ENCODE measurements at regions not wholly inside any gene's neighbourhood (a gene's known extent, or its start where the extent isn't known, plus 50 kb on each side); places are given as distances from the start of the nearest gene placed in this dataset.
"Not testable (repeated sequence)": the region's sequence is repeated elsewhere in the genome, so short reads cannot be mapped to it uniquely, and the experiment has no call there.

DNA sequence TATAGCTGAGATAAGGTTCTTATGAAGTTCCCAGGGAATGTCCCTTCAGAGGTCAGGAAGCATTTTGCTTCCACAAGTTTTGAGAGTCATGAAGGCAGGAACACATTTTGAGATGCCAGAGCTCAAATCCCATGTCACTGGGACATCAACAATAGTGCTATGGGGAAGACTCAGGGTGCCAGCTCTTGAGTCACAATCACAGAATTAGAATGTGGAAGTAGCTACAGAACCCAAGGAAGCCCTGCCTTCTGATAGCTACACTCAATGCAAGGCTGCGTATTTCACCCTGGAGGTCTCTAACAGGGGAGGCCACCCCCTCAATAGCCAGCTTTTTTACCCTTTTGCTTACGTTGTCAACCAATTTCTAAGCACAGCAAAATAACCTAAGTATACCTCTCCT, 141.3 kb downstream of the FAM72B start:
- DNase-seq (ENCODE audit: low spot score); in situ Hi-C loops (cut with HindIII; ENCODE audit: low sequenced_read_pairs): not testable (repeated sequence)

DNA sequence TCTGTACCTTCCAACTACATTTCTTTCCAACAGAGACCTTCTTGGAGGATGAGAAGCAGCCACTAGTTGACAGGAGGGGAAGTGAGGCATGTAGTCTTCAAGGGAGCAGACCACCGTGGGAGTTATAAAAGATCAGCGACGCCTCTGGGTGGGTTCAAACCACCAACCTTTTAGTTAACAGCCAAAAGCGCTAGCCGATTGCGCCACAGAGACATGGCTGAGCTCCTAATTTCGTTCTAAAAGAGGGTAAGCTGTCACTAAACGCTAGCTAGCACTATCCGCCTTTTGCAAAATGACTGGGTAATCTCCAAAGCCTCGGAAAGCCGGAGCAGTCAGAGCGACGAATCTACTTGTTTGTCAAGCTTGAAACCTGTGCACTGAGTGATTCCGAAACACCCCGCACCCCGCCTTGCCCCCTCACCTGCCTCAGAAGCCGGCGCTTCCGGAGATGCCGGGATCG, 135.8 kb downstream of the FAM72B start:
- in situ Hi-C loops (cut with HindIII; ENCODE audit: low sequenced_read_pairs); DNase-seq (ENCODE audit: low spot score): not testable (repeated sequence)

DNA sequence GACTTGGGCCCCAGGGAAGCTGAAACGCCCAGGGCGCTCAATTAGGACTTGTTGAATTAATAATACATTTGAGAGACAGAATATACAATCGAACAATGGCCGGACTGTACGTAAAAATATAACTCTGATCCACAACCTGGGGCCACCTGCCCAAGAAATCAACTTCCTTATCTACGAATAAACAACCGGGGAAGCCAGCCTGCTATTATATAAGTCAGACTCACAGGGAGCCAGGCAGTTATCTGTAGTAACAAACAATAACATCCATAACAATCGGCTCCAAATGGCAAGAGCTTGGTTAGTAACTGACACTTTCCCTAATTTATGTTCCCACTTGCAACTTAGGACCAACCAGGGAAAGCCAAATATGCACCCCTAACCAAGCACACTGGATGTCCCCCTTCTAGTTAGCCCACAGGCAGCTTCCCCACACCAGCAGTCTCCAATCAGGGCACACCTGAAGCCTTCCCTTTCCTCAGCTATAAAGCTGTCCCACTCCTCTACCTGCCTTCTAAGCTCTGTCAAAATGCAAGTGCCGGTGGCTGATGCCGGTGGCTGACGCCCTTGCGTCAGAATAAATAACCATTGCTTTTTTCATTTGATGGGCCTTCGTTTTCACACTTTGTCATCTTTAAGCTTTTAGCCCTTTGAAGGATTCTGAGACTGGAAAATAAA, 135.2 kb downstream of the FAM72B start:
- DNase-seq (ENCODE audit: low spot score); in situ Hi-C loops (cut with HindIII; ENCODE audit: low sequenced_read_pairs): not testable (repeated sequence)

DNA sequence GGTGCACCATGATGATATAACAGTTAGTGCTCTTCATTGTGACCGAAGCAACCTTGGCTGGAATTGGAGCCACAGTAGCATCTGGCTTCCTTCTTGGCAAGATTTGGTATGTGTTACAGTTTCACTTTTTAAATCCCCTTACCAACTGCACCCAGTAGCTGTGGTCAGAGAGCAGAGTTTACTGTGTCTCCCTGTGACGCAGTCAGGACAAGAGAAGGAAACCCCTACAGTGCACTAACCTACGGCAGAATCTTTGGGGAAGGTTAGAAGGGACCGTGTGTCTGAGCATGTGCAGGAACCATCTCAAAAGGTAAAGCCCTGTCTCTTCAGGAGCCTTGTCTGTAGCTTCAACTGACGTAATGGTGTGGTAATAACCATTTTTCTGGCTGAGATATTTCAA, 134.0 kb downstream of the FAM72B start:
- in situ Hi-C loops (cut with HindIII; ENCODE audit: low sequenced_read_pairs); DNase-seq (ENCODE audit: low spot score): not testable (repeated sequence)

DNA sequence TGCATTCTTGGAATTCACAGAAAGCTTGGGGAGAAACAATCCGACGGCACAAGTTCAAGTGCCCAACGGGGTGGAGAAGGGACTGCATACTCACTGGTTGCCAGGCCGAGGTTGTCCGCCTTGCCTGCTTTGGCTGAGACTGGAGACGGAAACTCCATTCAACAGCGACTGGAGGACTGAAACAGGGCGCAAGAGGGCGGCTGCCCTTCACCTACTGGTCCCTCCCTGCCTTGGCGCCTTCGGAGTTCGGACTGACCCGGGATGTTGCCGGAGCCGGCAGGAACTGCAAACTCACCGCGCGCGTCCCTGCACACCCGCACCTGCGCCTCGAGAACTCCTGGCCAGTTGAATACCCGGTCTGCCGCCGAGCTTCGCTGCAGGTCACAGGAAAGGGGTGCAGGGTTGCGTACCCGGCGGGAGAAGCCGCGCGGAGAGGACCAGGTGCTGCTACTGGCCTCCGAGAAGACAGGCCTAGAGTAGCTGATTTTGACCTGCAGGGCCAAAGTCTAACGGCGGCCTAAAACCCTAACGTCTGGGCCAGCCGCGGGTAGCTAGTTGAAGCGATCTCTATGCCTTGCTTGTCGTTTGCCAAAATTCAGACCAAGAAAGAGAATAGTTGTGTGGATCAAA, 132.9 kb downstream of the FAM72B start:
- DNase-seq (ENCODE audit: low spot score); in situ Hi-C loops (cut with HindIII; ENCODE audit: low sequenced_read_pairs): not testable (repeated sequence)

DNA sequence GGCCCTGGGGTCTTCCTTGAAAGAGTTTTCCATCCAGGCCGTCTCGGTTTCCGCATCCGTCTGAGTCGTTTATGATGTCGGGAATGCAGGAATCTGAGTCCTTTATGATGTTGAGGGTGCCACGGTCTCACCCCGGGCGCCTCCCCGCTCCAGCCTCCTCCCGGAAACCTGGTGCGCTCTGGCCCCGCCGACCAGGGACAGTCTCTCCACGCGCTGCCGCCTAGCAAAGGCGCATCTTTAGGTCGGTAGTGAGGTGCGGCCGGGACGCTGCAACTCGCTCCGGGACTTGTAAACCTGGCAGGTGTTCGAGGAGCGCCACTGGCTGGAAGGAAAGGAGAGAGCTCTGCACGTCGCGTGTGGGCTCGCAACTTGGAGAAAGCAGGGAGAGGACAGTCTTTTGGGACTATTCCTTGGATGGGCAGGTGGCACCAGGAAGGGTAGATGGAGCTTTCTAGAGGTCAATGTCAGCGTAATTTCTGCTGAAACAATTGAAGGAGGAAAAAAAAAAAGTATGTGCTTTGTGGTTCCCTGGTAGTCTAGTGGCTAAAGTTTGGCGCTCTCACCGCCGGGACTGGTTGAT, 132.0 kb downstream of the FAM72B start:
- DNase-seq (ENCODE audit: low spot score); in situ Hi-C loops (cut with HindIII; ENCODE audit: low sequenced_read_pairs): not testable (repeated sequence)

DNA sequence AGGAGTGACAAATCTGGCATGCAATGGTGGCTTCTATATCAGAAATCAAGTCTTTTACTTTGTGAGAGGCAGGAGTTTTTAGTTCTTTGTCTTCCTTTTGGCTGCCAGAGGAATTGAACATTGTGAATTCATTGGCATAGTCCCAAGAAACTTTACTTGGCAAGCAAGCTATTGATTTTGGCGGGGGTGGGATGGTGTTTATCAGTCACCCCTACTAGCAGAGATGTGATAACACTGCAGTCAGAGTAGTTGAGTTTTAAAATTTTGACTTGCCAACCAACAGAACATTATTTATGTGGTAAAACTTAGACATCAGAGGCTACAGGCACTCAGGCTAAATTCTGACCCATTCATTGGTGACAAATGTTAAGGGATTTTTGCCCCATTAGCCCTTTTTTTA, 129.2 kb downstream of the FAM72B start:
- DNase-seq (ENCODE audit: low spot score); in situ Hi-C loops (cut with HindIII; ENCODE audit: low sequenced_read_pairs): not testable (repeated sequence)

DNA sequence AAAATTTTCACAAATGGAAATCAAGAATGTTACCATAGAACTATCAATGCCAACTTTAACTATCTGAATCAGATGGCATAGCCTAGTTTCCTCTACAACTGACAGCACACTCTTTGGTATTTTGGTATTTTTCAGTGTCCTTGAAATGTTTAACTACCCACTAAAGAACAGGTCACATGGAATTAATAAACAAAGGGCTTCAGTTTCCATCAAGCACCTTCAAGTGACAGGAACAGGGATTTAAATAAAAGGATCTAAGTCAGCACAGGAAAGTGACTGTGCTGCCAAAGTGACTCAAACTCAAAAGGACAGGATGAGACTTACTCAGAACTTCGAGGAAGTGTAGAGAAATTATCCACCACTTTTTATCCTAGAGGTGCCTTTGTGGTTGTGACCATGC, 117.2 kb downstream of the FAM72B start:
- in situ Hi-C loops (cut with HindIII; ENCODE audit: low sequenced_read_pairs); DNase-seq (ENCODE audit: low spot score): not testable (repeated sequence)

DNA sequence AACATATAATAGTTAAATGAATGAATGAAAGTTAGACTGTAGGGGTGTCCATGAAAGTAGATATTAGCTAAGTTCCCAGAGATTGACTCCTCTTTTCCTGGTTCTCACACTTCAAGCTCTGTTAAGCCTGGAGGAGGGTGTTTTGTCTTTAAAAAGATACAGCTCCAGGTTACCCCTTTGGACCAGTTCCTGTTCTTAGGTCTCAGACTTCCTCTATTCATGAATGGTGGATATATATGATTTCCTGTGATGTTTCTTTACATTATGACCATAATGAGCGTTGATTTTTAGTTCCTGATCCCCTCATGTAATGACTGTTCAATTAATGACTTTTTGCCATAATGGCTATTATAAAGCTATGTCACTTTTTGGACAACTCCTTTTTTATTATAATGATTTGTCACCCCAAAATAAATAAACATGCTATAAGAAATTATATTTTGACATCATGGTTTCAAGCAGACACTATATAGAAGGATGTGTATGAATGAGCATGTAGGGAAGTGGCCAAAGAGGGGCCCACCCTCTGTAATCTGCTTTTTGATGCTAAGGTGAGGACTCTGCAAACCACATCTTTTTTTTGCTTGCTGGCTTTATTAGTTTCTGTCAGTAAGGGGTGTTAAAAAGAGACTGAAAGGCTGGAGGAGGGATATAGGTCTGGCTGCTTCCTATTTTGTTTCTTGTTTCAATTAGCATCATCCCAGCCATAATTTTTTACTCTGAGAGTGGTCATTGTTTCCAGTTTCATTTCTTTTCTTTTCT, 115.2 kb downstream of the FAM72B start:
- DNase-seq (ENCODE audit: low spot score); in situ Hi-C loops (cut with HindIII; ENCODE audit: low sequenced_read_pairs): not testable (repeated sequence)

DNA sequence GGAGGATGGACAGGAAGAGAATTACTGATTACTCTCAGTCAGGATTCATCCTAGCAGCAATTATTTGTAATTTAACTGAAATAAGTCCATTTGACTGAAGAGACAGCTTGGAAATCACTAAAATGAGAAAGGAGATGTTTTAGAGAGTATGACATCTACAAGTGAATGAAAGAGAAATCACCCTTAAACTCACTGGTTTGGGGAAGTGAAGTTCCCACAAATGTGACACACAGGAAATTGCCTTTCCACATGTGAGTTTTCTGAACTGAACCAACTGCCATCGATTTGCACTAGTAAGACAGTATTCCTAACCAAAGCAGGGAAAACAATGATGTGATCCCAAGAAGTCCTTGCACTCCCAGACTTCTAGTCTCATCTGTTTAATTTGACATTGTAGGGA, 110.3 kb downstream of the FAM72B start:
- in situ Hi-C loops (cut with HindIII; ENCODE audit: low sequenced_read_pairs); DNase-seq (ENCODE audit: low spot score): not testable (repeated sequence)

DNA sequence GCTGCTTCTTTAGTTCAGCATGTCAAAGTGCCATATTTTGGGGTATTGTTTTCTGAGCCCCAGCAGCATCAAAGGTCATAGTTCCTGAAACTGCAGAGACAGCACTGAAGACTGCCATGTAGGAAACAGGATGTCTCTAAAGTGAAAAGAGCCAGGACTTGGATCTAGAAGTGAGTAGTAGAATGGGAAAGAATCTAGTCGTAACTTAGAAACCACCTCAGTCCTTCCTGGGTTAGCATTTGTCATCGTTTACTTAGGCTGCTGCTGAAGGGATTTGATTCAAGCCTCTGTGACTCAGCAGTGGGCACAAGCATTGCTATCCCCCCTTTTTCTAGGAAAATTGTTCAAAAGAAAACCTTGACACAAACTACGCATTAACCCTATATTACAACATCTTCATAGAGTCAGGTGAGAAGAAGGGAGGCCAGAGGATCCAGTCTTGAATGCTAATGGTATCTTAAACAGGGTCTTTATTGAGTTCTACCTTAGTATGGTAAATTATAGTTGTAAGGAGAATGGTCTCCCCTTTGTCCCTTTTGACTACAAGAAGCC, 108.8 kb downstream of the FAM72B start:
- in situ Hi-C loops (cut with HindIII; ENCODE audit: low sequenced_read_pairs); DNase-seq (ENCODE audit: low spot score): not testable (repeated sequence)

DNA sequence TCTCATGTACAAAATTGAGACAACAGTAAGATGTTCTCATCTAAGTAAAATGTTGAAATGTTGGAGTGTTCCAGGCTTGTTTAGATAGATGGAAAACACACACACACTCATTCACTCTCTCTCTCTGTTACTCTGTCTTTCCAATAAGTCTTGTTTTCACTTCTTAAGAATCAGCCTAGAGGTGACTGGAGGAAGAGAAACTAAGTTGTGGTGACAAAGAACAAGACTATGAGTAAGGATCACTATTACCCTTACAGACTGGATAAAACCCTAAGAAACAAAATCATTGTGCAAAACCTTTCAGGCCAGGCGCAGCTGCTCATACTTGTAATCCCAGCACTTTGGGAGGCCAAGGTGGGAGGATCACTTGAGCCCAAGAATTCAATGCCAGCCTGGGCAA, 107.5 kb downstream of the FAM72B start:
- in situ Hi-C loops (cut with HindIII; ENCODE audit: low sequenced_read_pairs): not testable (repeated sequence)

DNA sequence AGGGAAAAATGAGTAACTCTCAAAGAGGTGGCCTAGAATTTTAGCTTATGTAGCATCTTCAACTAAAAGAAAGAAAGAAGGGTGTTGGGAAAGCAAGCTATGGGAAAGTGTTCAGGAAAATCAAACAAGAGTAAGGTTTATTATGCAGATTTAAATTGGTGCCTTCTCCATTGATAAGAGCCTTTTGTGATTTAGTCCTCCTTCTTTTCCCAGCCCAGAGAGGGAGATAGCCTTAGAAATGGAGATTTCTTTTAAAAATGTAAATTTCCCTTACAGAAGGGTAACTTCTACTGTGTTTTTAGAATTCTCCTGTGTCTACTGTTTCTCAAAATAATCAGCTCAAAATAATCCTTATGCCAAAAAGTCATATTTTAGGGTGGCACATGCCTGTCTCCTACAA, 104.5 kb downstream of the FAM72B start:
- in situ Hi-C loops (cut with HindIII; ENCODE audit: low sequenced_read_pairs); DNase-seq (ENCODE audit: low spot score): not testable (repeated sequence)

More for the DNA sequence above, 107.5 kb downstream of the FAM72B start:
- not testable (repeated sequence) for DNase-seq (ENCODE audit: low spot score)

DNA sequence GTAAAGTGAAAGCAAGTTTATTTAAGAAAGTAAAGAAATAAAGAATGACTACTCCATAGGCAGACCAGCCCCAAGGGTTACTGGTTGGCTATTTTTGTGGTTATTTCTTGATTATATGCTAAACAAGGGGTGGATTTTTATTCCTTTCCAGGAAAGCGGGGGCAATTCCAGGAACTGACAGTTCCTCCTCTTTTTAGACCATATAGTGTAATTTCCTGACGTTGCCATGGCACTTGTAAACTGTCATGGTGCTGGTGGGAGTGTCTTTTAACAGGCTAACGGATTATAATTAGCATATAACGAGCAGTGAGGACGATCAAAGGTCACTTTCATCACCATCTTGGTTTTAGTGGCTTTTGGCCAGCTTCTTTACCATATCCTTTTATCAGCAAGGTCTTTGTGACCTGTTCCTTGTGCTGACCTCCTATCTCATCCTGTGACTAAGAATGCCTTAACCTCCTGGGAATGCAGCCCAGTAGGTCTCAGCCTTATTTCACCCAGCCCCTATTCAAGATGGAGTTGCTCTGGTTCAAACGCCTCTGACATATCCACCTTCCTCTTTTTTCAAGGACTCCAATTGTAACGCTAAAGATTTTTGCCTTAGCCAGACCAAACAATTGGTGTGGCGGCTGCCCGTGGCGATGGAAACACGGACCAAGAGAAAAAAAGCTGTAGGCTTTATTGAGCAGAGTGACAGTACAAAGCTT, 103.8 kb downstream of the FAM72B start:
- in situ Hi-C loops (cut with HindIII; ENCODE audit: low sequenced_read_pairs); DNase-seq (ENCODE audit: low spot score): not testable (repeated sequence)

DNA sequence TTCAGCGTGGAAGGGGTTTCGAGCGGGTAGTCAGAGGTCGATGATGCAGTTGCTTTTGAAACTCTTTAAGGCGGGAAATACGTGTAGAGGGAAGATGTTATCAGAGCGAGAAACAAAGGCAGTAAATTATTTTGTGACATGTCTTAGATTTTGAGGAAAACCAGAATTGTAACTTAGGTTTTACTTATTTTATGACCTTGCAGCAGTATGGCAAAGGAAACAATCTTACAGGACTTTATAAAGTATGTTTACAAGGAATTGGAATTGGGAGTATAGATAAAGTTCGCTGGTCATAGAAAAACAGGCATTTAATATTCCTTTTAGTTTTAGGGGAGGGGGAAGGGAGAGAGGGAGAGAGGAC, 103.3 kb downstream of the FAM72B start:
- DNase-seq (ENCODE audit: low spot score); in situ Hi-C loops (cut with HindIII; ENCODE audit: low sequenced_read_pairs): not testable (repeated sequence)

DNA sequence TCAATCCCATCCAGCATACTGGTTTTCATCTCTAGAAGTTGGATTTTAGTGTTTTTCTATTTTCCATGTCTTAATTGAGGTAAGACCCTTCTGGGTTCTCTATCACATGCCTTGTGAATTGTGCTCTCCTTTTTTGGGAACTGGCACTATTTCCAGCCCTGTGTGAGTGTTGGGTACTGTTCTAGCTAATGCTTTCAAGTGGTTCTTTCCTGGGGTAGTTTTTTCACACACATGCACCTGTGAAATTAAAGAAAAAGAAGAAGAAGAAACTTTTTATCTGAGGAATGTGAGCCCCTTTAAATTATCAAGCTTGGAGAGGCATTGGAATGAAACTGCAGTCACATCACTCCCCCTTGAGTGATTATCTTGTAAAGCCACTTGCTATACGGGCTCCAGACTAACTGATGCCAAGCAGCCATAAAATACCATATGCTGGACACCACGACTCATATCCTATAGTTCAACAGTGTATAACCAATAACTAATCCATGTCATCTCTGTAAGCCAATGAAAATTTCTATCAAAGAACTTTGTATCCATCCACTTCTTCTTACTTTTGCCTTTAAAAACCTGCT, 102.4 kb downstream of the FAM72B start:
- in situ Hi-C loops (cut with HindIII; ENCODE audit: low sequenced_read_pairs); DNase-seq (ENCODE audit: low spot score): not testable (repeated sequence)

DNA sequence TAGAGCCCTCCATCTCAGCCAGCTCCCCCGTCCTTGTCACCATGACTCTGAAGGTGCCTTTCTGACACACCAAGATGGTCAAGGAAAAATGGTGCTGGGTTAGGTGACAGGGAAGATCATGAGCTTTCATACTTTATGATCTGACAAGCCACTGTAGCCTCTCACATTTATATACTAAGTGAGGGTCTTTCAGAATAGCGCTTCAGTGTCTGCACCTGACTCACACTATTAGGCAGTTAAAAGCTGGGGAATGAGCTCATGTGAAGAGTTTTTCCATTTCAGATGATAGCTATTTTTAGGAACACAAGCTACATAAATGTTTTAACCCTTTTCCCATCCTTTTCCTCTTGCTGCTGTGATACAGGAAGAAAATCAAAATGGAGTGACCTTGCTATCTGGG, 101.1 kb downstream of the FAM72B start:
- DNase-seq (ENCODE audit: low spot score); in situ Hi-C loops (cut with HindIII; ENCODE audit: low sequenced_read_pairs): not testable (repeated sequence)

DNA sequence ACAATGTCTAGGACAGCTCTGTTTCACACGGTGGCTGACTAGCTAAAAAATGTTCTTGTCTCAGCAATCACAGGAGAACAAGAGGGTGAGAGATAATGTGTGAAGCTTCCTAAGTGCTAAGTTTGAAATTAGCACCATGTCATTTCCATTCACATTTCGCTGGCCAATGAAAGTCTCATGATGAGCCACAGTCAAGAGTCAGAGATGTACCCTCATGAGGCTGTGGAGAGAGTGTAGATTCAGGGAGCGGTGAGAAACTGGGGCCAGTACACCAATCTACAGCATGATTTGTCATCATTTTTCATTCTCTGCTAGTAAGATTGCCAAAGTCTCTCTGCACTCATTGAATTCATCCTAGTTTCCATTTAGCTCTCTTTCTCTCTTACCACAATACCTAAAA, 97.9 kb downstream of the FAM72B start:
- DNase-seq (ENCODE audit: low spot score); in situ Hi-C loops (cut with HindIII; ENCODE audit: low sequenced_read_pairs): not testable (repeated sequence)

All from G401 (cell line).